Spleen (tissue), 7 donors: ENCODE measurements at regions not wholly inside any gene's neighbourhood (a gene's known extent, or its start where the extent isn't known, plus 50 kb on each side); places are given as distances from the start of the nearest gene placed in this dataset.

ENCODE experiments used
- POLR2A ChIP-seq, 3 donors: fragments of 450-650 bp; IDR thresholded peaks; one replicate each; pipeline ENCODE4 v1.5.1; 2017; ENCODE audit warnings: antibody characterized with exemption in 3 of 3, mild to moderate bottlenecking in 1 of 3
- POLR2AphosphoS5 ChIP-seq, 3 donors: sonication (generic); formaldehyde crosslinking; IDR thresholded peaks; one replicate each; pipeline ENCODE4 v1.5.1; 2017; ENCODE audit warnings: antibody characterized with exemption in 3 of 3
- TF ChIP-seq, protein P1 (sequence below), 11 experiments: fragments of 200-600 bp in 7 of 11; fragments of 450-650 bp in 4 of 11; sonication (generic) in 4 of 11; IDR thresholded peaks in 8 of 11; conservative IDR thresholded peaks in 3 of 11; 1 replicate in 7 of 11; 2 replicates in 4 of 11; pipeline versions ENCODE4 v1.4.0 to v1.8.0; 2016 to 2021; ENCODE audit warnings: antibody characterized with exemption in 11 of 11, inconsistent platforms in 4 of 11, mild to moderate bottlenecking in 1 of 11
- donor health status: DM: no; HTN: no; CAD: no; lungs with moderate emphysema.
- donor health status: DM: no; HTN: no; CAD: no.
- donor health status: DM: no; HTN: no; CAD: no.

DNA sequence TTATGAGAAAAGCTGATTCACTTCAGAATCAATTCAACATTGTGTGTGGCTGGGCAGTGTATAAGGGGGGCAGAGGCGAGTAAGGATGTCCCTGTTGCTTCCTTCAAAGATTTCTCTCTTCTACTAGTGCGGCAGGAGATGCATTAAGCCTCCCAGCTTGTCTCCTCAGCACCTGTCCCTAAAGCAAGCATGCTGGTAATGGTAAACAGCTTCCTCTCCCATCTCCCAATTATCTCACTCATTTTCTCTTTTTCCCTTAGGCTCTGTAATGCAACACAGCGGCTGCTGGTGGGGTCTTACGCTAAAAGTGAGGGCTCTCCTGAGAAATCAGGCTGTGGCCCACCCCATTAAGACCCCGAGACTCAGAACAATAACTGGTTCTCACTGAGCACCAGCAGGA is 306.4 kb upstream of the ROPN1 start:
- TF ChIP-seq, protein P1, sequence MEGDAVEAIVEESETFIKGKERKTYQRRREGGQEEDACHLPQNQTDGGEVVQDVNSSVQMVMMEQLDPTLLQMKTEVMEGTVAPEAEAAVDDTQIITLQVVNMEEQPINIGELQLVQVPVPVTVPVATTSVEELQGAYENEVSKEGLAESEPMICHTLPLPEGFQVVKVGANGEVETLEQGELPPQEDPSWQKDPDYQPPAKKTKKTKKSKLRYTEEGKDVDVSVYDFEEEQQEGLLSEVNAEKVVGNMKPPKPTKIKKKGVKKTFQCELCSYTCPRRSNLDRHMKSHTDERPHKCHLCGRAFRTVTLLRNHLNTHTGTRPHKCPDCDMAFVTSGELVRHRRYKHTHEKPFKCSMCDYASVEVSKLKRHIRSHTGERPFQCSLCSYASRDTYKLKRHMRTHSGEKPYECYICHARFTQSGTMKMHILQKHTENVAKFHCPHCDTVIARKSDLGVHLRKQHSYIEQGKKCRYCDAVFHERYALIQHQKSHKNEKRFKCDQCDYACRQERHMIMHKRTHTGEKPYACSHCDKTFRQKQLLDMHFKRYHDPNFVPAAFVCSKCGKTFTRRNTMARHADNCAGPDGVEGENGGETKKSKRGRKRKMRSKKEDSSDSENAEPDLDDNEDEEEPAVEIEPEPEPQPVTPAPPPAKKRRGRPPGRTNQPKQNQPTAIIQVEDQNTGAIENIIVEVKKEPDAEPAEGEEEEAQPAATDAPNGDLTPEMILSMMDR (IDR thresholded peaks at IDR 0.05 in 8 of 11, conservative IDR thresholded peaks at IDR 0.05 in 3 of 11): no peak
- TF ChIP-seq POLR2AphosphoS5 (IDR thresholded peaks at IDR 0.05) (no peak), POLR2A (IDR thresholded peaks at IDR 0.05) (no peak)
